Coronary artery (tissue), 2 donors: ENCODE measurements at regions not wholly inside any gene's neighbourhood (a gene's known extent, or its start where the extent isn't known, plus 50 kb on each side); places are given as distances from the start of the nearest gene placed in this dataset.

Experiments
- DNase-seq: peaks from one replicate; pipeline ENCODE4 v3.0.0-alpha.2; 2017; ENCODE audit warnings: low spot score
- H3K27ac ChIP-seq, 2 donors: fragments of 200-600 bp; sonication (generic); one replicate each; pipeline ENCODE4 v1.5.1; 2016 to 2019
- H3K4me3 ChIP-seq: fragments of 200-600 bp; sonication (generic); 2 replicates; pipeline ENCODE4 v1.5.1; 2016; ENCODE audit warnings: mild to moderate bottlenecking, moderate library complexity
- CTCF ChIP-seq: fragments of 200-600 bp; sonication (generic); IDR thresholded peaks from one replicate; pipeline ENCODE4 v1.5.1; 2019; ENCODE audit warnings: antibody characterized with exemption

DNA sequence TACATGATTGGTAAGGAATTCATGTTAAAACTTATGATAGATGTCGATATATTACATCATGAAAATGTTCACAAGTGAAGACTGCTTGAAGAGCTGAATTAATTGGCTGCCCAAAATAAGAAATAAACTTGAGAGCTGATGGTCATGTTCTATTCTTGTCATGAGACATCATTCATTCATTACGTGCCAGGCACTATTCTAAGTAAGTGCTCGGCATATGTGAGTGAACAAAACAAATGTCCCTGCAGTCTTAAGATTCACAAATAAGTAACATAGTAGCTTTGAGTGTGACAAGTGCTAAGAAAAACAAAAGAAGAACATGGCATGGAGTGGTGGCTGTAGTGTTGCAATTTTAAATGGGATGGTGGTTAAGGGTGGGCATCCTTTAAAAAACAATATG, 329.3 kb downstream of the SUCLA2 start:
- H3K4me3 ChIP-seq: no peak overlapping the region
- H3K27ac ChIP-seq: peak overlapping the region in 1 of 2 donors; percentile 68
- DNase-seq: no peak
- no peak for TF ChIP-seq CTCF

- no peak overlapping the region for H3K27ac ChIP-seq
- no peak for DNase-seq
- no peak for TF ChIP-seq CTCF
- no peak overlapping the region for H3K4me3 ChIP-seq
Measured at GRCh38 chr13:47665043-47665442, 336.0 kb downstream of the SUCLA2 start.

GRCh38 chr13:47661076-47661475, 340.0 kb downstream of the SUCLA2 start:
- Histone ChIP-seq H3K27ac (no peak overlapping the region), H3K4me3 (no peak overlapping the region)
- no peak for DNase-seq
- no peak for TF ChIP-seq CTCF

- Histone ChIP-seq H3K4me3 (no peak overlapping the region), H3K27ac (no peak overlapping the region)
- no peak for TF ChIP-seq CTCF
- DNase-seq: no peak
Measured at GRCh38 chr13:47656651-47657050, 344.4 kb downstream of the SUCLA2 start.

- no peak overlapping the region for H3K27ac ChIP-seq
- no peak for DNase-seq
- TF ChIP-seq CTCF: no peak
- H3K4me3 ChIP-seq: no peak overlapping the region
Measured at GRCh38 chr13:47650209-47650608, 350.9 kb downstream of the SUCLA2 start.

GRCh38 chr13:47647001-47647400, 354.1 kb downstream of the SUCLA2 start:
- H3K27ac ChIP-seq: no peak overlapping the region
- no peak for TF ChIP-seq CTCF
- no peak for DNase-seq
- H3K4me3 ChIP-seq: no peak overlapping the region

DNA sequence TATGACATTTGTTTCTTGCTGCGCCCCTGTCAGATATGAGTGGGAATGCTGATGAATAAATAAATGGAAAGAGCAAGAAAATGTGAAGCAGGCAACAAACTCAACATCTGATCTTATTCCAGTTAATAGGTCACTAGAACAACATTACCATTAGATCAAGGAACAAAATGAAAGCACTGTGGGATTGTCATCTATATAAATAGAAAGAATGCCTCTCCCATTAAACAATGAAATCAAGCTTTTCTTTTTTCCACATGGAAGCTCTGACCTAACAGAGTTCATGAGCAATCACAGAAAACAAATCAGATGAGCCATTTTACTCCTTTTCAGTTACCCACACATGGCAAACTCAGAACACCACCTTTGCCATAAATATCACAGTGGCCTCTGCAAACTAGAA, 354.8 kb downstream of the SUCLA2 start:
- no peak for DNase-seq
- Histone ChIP-seq H3K4me3 (no peak overlapping the region), H3K27ac (no peak overlapping the region)
- no peak for TF ChIP-seq CTCF
